ENCODE measurements at regions not wholly inside any gene's neighbourhood (a gene's known extent, or its start where the extent isn't known, plus 50 kb on each side); places are given as distances from the start of the nearest gene placed in this dataset.

GRCh38 chr5:68371607-68372006, 156.1 kb downstream of the PIK3R1 start:
- TF ChIP-seq ZFP3 (CRISPR knock-in tag; IDR thresholded peaks at IDR 0.05) (no peak), PATZ1 (CRISPR knock-in tag; IDR thresholded peaks at IDR 0.05; ENCODE audit: borderline replicate concordance) (no peak)
- no peak for ATAC-seq

- no peak for ATAC-seq
- no peak for TF ChIP-seq TOX (CRISPR knock-in tag; IDR thresholded peaks at IDR 0.05; ENCODE audit: borderline replicate concordance)
- no peak for TF ChIP-seq BACH2 (CRISPR knock-in tag; IDR thresholded peaks at IDR 0.05; ENCODE audit: borderline replicate concordance)
- no peak for TF ChIP-seq TSHZ2 (CRISPR knock-in tag; IDR thresholded peaks at IDR 0.05)
- TF ChIP-seq, protein P1, sequence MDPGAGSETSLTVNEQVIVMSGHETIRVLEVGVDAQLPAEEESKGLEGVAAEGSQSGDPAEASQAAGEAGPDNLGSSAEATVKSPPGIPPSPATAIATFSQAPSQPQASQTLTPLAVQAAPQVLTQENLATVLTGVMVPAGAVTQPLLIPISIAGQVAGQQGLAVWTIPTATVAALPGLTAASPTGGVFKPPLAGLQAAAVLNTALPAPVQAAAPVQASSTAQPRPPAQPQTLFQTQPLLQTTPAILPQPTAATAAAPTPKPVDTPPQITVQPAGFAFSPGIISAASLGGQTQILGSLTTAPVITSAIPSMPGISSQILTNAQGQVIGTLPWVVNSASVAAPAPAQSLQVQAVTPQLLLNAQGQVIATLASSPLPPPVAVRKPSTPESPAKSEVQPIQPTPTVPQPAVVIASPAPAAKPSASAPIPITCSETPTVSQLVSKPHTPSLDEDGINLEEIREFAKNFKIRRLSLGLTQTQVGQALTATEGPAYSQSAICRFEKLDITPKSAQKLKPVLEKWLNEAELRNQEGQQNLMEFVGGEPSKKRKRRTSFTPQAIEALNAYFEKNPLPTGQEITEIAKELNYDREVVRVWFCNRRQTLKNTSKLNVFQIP (CRISPR knock-in tag; IDR thresholded peaks at IDR 0.05; ENCODE audit: borderline replicate concordance, low read depth) = no peak
- TF ChIP-seq, protein P2, sequence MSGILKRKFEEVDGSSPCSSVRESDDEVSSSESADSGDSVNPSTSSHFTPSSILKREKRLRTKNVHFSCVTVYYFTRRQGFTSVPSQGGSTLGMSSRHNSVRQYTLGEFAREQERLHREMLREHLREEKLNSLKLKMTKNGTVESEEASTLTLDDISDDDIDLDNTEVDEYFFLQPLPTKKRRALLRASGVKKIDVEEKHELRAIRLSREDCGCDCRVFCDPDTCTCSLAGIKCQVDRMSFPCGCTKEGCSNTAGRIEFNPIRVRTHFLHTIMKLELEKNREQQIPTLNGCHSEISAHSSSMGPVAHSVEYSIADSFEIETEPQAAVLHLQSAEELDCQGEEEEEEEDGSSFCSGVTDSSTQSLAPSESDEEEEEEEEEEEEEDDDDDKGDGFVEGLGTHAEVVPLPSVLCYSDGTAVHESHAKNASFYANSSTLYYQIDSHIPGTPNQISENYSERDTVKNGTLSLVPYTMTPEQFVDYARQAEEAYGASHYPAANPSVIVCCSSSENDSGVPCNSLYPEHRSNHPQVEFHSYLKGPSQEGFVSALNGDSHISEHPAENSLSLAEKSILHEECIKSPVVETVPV (CRISPR knock-in tag; IDR thresholded peaks at IDR 0.05) = no peak
- no peak for TF ChIP-seq ZC3H10 (CRISPR knock-in tag; IDR thresholded peaks at IDR 0.05)
- TF ChIP-seq ISL1 (CRISPR knock-in tag; IDR thresholded peaks at IDR 0.05) = no peak
- TF ChIP-seq PATZ1 (CRISPR knock-in tag; IDR thresholded peaks at IDR 0.05; ENCODE audit: borderline replicate concordance) = no peak
- TF ChIP-seq ZNF8 (CRISPR knock-in tag; IDR thresholded peaks at IDR 0.05) = no peak
- TF ChIP-seq TCF4 (CRISPR knock-in tag; IDR thresholded peaks at IDR 0.05; ENCODE audit: borderline replicate concordance) = no peak
- TF ChIP-seq GLIS3 (CRISPR knock-in tag; IDR thresholded peaks at IDR 0.05) = no peak
- no peak for TF ChIP-seq ARNTL (CRISPR knock-in tag; IDR thresholded peaks at IDR 0.05; ENCODE audit: borderline replicate concordance, low read depth)
- no peak for TF ChIP-seq RARB (CRISPR knock-in tag; IDR thresholded peaks at IDR 0.05)
- no peak for TF ChIP-seq CSDC2 (CRISPR knock-in tag; IDR thresholded peaks at IDR 0.05)
- TF ChIP-seq ZFP30 (CRISPR knock-in tag; IDR thresholded peaks at IDR 0.05) = no peak
- no peak for TF ChIP-seq ZNF565 (CRISPR knock-in tag; conservative IDR thresholded peaks at IDR 0.05; ENCODE audit: low read depth)
Measured at GRCh38 chr5:68372161-68372560, 156.6 kb downstream of the PIK3R1 start.

DNA sequence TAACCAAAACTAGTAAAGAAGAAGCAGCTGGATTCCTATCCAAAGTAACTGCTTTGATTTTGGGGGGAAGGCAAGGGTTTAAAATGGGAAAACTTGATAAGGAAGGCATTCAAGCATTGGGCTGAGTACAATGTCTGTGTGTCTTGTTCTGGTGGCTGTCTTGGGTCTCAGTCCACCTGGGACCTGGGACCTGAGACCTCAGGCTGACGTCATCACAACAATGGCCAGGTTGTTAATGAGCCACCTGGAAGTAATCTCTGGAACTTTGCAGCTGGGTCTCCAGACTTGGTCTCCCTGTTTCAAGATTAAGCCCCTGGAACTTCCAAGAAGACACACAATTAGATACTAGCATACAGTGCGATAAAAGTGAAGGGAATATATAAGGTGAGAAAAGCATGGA, 157.5 kb downstream of the PIK3R1 start:
- no peak for ATAC-seq
- TF ChIP-seq ESRRG (CRISPR knock-in tag; IDR thresholded peaks at IDR 0.05) = no peak
- TF ChIP-seq ZNF70 (CRISPR knock-in tag; IDR thresholded peaks at IDR 0.05) = no peak
- no peak for TF ChIP-seq ZFP3 (CRISPR knock-in tag; IDR thresholded peaks at IDR 0.05)
- TF ChIP-seq ZFP30 (CRISPR knock-in tag; IDR thresholded peaks at IDR 0.05) = no peak
- no peak for TF ChIP-seq TSHZ2 (CRISPR knock-in tag; IDR thresholded peaks at IDR 0.05)
- TF ChIP-seq ZNF565 (CRISPR knock-in tag; conservative IDR thresholded peaks at IDR 0.05; ENCODE audit: low read depth) = no peak
- no peak for TF ChIP-seq TCF4 (CRISPR knock-in tag; IDR thresholded peaks at IDR 0.05; ENCODE audit: borderline replicate concordance)
- TF ChIP-seq SNAI2 (CRISPR knock-in tag; IDR thresholded peaks at IDR 0.05) = no peak
- no peak for TF ChIP-seq PPARA (CRISPR knock-in tag; IDR thresholded peaks at IDR 0.05; ENCODE audit: borderline replicate concordance)
- TF ChIP-seq TOX (CRISPR knock-in tag; IDR thresholded peaks at IDR 0.05; ENCODE audit: borderline replicate concordance) = no peak
- TF ChIP-seq, protein P2 (CRISPR knock-in tag; IDR thresholded peaks at IDR 0.05) = no peak
- no peak for TF ChIP-seq CSDC2 (CRISPR knock-in tag; IDR thresholded peaks at IDR 0.05)
- no peak for TF ChIP-seq OSR1 (CRISPR knock-in tag; IDR thresholded peaks at IDR 0.05)

Measured in SK-N-SH treated with all-trans-retinoic acid at 6 μM for 48 hours (cell line).